ENCODE measurements at regions not wholly inside any gene's neighbourhood (a gene's known extent, or its start where the extent isn't known, plus 50 kb on each side); places are given as distances from the start of the nearest gene placed in this dataset.

DNA sequence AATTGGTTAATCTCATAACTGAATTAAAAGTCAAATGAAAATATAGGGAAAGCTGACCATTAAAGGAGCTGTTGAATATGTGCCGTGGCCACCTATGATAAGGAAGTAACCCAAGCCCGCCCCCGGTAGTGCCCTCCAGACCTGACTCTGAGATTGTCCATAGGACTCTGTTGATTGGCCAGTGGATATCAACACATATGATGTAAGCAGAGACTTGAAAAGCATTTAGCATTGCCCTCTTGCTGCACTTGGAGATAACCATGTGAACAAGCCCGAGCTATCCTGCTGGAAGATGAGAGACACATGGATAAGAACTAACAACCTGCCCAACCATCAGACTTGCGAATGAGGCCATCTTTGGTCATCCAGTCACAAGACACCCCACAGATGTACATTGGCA is 83.2 kb downstream of the LINC00237 start:
- TF ChIP-seq, protein P1, sequence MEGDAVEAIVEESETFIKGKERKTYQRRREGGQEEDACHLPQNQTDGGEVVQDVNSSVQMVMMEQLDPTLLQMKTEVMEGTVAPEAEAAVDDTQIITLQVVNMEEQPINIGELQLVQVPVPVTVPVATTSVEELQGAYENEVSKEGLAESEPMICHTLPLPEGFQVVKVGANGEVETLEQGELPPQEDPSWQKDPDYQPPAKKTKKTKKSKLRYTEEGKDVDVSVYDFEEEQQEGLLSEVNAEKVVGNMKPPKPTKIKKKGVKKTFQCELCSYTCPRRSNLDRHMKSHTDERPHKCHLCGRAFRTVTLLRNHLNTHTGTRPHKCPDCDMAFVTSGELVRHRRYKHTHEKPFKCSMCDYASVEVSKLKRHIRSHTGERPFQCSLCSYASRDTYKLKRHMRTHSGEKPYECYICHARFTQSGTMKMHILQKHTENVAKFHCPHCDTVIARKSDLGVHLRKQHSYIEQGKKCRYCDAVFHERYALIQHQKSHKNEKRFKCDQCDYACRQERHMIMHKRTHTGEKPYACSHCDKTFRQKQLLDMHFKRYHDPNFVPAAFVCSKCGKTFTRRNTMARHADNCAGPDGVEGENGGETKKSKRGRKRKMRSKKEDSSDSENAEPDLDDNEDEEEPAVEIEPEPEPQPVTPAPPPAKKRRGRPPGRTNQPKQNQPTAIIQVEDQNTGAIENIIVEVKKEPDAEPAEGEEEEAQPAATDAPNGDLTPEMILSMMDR (IDR thresholded peaks at IDR 0.05) = no peak
- TF ChIP-seq ZFX (IDR thresholded peaks at IDR 0.05; ENCODE audit: borderline replicate concordance) = no peak

Data from 22Rv1 (cell line).